Fibroblast of gingiva (primary cell): ENCODE measurements at regions not wholly inside any gene's neighbourhood (a gene's known extent, or its start where the extent isn't known, plus 50 kb on each side); places are given as distances from the start of the nearest gene placed in this dataset.
"Not testable (repeated sequence)": the region's sequence is repeated elsewhere in the genome, so short reads cannot be mapped to it uniquely, and the experiment has no call there.

Experiments used
- DNase-seq: peaks from one replicate; pipeline ENCODE4 v3.0.0-alpha.2; 2011; ENCODE audit warnings: low read depth

DNA sequence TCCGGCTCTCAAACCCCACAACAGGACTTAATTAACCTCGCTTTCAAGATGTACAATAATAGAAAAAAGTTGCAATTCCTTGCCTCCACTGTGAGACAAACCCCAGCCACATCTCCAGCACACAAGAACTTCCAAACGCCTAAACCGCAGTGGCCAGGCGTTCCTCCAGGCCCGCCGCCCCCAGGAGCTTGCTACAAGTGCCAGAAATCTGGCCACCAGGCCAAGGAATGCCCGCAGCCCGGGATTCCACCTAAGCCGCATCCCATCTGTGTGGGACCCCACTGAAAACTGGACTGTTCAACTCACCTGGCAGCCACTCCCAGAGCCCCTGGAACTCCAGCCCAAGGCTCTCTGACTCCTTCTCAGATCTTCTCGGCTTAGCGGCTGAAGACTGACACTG is 262.5 kb downstream of the SMARCA2 start:
- not testable (repeated sequence) for DNase-seq

DNA sequence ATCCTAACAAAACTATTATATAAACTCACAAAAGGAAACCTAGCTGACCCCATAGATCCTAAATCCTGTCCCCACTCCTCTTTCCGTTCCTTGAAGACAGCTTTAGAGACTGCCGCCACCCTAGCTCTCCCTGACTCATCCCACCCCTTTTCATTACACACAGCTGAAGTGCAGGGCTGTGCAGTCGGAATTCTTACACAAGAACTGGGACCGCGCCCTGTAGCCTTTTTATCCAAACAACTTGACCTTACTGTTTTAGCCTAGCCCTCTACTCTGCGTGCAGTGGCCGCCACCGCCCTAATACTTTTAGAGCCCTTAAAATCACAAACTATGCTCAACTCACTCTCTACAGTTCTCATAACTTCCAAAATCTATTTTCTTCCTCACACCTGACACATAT is 264.0 kb downstream of the SMARCA2 start:
- not testable (repeated sequence) for DNase-seq

DNA sequence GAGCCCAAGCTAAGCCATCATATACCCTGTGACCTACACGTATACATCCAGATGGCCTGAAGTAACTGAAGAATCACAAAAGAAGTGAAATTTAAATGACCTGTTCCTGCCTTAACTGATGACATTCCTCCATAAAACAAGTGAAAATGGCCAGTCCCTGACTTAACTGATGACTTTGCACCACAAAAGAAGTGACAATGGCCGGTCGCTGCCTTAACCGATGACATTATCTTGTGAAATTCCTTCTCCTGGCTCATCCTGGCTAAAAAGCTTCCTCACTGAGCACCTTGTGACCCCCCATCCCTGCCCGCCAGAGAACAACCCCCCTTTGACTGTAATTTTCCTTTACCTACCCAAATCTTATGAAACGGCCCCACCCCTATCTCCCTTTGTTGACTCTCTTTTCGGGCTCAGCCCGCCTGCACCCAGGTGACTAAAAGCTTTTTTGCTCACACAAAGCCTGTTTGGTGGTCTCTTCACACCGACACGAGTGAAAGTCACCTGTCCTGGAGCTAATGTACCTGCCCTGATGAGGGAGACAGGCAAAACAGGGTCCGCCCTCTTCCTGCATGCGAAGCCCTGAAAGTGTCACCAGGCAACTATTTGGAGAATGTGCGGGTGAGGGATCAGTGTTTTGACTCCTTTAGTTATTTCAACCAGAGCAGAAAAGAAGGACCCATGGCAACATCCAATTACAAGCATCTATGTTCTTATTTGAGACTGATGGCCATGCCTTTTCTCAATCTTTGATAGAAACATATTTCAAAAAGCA is 266.1 kb downstream of the SMARCA2 start:
- DNase-seq = no peak

DNA sequence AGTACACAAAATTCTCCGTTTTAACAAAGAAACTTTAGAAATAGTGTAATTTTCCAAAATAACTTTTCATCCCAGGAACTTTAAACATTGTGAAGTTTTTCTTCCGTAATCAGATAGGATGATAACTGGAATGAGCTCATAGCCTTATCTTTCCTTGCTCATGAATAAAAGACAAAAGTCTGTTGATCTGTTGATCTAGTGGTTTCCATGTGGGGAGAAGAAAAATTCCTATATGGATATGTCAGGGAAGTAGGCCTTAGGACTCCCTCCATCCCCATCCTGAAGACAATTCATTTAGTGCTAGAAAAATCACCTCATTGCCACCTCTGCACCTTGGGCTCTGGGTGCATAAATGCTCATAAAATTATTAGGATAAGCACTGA is 266.6 kb downstream of the SMARCA2 start:
- DNase-seq = no peak

DNA sequence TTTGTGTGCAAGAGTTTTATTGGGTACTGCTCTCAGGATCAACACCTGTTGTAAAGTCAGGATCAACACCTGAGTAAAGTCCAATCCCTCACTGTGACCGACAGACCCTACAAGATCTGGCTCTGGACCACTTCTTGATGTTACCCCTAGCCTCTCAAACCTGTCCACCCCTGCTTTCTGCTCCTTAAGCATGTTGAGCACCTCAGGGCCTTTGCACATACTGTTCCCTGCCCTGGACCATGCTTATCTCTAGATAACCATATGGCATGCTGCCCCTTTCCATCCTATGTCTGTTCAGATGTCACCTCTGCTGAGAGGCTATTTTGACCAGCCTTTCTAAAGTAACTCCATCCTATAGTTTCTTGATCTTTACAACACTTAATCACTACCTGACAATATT is 269.6 kb downstream of the SMARCA2 start:
- no peak for DNase-seq

DNA sequence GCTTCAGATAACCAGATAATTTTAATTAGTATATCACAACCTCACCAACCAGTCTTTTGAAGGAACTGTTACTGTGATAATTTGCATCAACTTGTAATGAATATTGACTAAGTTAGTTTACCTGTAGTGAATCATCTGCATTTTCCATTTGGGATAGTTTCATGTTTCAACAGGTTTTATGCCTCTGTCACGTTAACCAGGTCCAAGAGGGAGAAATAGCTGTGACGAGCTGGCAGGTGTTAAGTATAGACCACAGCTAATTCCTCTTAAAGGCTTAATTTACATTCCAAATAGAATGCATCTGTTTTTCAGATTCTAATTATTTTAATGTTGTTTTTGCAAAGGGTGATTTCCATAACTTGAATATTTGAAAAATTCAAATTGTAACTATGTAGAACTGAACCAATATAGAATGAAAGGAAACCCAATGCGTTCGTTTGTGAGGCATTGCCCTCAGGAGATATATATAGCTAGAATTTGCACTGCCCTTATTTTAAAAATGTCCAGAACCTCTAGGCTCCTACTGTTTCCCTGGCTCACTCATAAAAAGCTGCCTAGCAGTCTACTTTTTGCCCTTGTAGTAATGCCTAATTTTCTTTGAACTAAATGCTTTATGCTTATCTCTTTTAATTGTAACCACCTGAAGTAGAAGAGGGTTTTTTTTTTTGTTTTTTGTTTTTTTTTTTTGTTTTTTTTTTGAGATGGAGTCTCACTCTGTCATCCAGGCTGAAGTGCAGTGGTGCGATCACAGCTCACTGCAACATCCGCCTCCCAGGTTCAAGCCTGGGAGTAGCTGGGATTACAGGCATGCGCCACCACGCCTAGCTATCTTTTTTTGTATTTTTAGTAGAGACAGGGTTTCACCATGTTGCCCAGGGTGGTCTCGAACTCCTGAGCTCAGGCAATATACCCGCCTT is 270.5 kb downstream of the SMARCA2 start:
- no peak for DNase-seq

DNA sequence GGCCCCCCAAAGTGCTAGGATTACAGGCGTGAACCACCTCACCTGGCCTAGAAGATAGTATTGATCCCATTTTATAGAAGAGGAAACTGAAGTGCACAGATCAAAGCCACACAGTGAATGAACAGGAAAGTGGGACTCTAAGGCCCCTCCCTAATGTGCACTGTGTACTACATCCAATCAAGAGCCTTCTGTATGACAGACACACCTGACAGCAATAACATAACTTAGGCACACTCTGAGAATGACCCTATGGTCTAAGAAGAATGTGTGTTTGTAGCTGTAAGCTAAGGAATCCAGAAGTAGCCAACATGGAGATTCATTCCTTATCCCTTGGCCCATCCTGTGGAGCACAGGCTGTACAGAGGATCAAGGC is 271.2 kb downstream of the SMARCA2 start:
- no peak for DNase-seq

DNA sequence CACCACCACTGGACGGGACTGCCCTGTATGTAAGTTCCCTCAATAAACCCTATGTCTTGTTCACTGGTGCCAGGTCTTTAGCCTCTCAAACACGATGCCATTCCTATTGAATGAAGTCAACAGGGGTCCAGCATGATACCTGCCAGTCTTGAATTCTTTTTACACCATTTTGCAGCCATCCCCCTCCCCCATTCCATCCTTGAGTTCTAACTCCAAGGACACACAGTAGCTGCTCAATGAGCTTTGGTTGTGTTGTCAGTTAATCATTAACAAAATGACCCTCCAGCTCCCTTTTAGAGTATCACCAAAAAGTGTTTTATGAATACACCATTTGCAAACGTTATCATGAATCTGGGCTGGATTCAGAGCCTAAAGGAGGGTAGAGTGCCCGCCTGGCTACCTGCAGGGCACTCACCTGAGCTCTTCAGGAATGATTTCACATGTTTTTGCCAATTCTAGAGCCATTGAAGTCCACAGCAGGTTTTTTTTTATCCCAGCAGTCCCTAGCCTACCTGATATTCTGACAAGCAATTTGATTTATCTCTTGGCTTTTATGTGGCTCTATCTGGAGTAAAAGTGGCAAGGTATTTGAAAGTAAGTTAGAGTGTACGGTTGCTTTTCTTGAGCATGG is 271.8 kb downstream of the SMARCA2 start:
- DNase-seq = no peak

DNA sequence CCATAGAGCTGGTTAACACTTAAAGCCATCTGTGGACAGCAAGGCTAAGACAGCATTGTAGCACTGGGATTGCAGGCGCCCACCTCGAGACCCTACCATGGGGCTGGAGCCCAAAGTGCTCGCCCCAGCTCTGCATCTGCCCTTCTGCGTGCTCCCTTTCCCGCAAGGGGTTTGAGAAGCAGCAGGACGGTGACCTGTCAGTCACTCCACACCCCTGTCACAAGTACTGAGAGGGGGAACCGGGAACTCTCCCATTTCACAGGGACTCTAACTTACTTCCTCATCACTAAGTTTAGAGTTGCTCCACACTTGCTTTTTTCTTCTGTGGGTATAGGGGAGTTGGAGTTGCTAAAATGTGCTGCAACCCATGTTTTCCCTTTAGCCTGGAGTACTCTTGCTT is 273.2 kb downstream of the SMARCA2 start:
- DNase-seq = no peak

DNA sequence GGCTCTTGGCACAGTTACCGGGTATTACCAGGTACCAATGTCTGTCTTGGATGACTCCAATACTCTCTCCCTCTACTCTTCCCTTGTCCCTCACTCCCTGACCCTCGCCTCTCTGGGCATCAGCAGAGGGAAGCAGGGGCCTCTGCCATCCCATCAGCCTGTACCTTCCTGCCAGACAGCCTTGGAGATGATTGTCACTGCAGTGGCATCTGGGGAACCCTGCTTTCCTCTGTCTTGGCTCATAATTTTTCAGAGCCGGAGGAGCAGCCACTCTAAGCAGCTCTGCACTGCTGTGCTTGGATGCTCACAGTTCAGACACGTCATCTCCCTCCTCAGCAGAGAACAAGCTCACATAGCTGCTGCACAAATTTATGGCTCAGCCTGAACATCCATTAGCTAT is 274.1 kb downstream of the SMARCA2 start:
- DNase-seq = no peak

DNA sequence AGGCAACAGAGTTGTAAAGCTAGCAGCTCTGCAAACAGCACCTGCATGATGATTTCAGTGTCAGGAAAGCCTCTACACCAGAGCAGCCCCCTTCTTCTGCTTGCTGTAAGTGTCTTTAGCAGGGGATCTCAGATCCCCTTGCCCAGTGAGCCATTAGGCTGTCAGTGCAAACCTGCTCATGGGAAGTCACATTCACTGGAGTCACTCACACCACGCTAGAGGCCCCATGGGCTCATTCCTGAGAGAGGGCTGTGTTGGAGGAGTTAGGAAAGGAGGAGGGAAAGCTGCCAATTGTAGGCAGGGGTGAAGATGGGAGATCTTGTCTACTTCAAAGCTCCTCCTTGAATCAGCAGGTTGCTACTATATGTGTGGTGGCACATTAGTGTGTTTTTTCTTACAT is 275.2 kb downstream of the SMARCA2 start:
- DNase-seq = no peak

DNA sequence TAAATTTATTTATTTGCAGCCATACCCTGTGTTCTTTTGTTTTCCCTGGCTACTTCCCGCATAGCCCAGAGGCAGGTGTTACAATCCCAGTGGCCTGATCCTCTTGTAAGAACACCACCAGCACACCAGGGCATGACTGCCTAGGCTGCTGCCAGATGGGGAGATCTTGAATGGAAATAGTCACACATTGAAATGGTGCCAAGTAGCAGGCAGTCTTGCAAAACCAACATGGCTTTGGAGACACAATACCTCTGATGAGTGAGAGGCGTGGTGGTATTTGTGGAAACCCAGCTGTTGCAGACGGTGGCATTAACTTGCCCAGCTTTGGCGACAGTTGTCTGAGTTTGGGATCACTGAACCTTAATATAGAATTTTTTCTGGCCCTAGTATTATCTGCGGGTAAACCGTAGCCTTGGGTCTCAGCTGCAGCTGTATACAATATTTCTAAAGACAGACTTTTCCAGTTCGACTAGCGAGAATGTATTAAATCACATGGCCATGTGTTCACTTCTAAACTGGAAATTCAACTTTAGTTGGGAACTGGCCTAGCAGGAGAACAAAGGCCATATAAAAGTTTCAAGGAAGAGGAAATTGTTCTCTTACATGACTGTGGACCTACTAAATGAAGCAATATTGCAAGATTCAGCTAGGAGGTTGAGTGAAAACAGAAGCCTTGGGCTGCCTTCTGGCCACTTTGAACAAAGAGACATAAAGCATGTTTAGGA is 277.0 kb downstream of the SMARCA2 start:
- peak; percentile 7 for DNase-seq

DNA sequence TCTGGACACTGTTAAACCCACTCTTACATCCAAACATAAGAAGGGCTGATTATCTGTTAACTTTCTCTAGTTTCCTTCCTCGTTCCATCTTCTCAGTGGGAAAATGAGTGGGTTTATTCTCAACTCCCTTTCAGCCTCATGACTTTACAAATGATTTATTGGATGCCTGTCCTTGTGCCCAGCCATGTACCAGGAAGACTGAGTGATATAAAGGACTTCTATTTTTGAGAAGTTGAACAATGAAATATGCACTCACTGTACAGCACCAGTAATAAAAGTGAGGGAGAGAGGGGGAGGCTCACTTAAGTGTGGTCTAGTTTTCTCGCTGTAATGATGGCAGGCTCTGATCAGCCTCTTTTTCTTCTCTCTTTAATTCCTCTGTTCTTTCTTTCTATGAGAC is 277.6 kb downstream of the SMARCA2 start:
- no peak for DNase-seq

DNA sequence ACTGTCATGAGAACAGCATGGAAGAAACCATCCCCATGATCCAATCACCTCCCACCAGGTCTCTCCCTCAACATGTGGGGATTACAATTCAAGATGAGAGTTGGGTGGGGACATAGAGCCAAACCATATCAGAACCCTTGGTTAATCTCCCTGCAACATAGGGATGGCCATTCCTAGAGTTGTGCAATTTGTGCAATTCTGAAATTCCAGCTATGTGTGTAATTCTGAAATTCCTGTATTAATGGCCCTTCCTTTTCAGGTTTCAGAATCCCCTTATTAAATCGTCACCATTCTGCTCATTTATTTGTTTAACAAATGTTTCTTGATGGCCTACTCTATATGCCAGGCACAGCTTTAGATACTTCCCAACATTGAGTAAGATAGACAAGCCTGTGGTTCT is 282.6 kb downstream of the SMARCA2 start:
- DNase-seq = no peak

DNA sequence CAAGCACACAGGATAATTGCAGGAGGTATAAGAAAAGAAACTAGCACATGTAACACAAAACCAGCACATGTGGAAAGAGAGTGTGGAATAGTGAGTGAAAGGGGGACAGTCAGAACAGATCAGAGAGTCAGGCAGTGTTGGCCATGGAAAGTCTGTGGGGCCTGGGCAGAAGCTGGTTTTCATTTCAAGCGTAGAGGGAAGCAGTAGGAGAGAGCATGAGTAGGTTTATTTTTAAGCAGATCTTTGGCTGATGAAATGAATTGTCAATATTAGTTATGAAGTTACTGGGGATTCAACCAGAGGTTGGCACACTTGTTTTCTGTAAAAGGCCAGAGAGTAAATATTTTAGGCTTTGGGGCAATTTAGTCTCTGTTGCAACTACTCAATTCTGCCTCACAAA is 283.1 kb downstream of the SMARCA2 start:
- DNase-seq = no peak

DNA sequence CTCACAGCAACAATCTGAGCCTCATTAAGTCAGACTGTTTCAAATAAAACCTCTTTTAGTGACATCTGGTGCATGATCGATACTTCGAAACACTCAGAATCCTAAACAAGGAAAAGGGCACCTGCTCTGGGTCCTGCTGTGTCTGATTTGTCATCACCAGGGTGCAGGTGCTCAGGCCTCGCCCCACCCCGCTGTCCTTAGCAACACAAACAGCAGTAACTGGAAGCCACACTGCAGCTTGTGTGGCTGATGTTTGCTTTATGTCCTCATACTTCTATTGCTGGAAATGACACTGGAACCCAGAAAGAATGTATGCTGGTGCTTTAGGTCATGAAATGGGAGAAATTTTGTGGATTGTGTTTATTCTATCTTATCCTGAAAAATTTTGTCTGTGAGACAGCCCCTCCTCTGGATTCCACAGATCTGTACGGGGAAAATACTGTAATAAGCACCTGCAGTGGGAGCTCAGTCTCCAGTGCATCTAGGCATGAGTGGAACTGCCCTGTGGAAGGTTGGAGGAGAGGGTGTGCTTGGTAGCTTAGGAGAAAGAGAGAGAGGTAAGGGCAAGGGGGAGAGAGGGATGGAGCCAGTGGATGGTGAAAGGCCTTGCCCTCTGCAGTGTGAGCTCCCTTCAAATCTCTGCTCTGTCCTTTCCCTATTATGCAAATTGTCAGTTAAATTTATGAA is 284.2 kb downstream of the SMARCA2 start:
- DNase-seq = no peak

DNA sequence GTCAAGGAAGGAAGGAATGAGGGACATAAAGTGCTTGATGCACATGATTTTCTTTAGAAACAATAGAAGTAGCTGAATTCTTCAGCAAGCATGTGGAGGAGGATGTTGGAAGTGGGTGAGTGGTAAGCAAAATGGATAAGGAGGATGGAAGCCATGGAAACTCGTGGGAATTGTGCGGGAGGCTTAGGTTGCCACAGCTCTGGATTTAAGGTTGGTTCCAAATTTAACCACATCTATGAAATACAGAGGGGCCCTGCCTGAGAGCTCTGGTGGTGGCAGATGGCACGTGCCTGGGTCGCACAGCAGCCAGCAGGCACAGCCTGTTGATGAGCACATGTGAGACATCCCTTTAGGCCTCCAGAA is 284.7 kb downstream of the SMARCA2 start:
- DNase-seq = no peak

DNA sequence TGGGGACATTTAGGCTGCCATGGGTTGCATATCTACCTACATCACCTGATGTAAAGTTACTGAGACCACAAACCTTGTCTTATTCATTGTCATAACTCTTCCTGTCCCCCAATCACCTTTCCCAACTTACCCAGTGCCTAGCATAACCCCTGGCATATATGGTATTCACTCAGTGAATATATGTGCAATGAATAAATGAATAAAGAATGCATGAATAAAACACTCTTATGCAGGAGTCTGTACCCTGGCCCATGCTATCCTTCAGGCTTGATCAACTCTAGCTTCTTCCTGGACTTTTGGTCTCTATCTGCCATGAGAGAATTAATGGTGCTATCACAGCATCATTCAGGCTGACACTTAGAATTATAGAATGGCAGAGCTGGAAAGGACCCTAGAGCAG is 285.2 kb downstream of the SMARCA2 start:
- DNase-seq = no peak

DNA sequence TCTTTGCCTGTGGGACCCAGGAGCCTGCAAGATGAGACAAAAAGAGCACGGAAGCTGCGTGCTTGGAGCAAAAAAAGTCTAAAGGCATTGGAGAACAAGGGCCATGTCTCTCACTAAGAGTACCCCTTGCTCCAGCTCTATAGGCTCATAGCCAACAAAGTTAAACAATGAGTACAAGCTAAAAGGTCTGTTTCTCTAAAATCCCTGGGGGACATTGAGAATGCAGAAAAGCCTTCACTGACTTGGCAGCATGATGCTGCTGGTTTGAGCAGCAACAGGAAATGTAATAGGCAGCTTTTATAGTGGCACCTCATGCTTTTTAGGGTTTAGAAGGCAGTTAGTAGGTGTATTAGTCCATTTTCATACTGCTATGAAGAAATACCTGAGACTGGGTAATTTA is 287.5 kb downstream of the SMARCA2 start:
- no peak for DNase-seq

DNA sequence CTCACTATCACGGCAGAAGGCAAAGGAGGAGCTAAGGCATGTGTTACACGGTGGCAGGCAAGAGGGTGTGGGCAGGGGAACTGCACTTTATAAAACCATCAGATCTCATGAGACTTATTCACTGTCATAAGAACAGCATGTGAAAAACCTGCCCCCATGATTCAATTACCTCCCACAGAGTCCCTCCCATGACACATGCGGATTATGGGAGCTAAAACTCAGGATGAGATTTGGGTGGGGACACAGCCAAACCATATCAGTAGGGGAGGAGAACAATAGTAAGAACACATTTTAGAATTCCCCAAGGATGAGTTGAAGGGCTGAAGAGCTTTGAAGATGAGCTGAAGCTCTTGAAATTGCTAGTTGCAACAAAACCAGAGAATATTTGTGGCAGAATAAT is 287.9 kb downstream of the SMARCA2 start:
- no peak for DNase-seq

DNA sequence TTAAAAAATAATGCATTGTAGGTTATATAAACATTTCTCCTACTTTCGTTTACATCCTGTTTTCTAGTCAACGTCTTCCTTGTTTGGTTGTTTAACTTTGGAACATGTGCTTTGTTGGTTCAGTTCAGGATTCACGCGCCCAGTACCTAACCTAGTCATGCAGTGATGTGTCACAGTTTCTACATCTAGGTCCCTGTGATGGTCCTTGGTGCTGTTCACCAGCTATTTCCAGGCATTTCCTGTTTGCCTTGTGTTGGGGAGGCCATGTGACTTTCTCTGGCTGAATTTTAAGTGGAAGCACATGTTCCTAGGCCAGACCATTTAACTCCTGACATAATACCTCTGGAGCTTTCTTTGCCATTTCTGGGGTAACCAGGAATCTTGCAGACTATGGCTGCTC is 292.3 kb downstream of the SMARCA2 start:
- peak; percentile 32 for DNase-seq

DNA sequence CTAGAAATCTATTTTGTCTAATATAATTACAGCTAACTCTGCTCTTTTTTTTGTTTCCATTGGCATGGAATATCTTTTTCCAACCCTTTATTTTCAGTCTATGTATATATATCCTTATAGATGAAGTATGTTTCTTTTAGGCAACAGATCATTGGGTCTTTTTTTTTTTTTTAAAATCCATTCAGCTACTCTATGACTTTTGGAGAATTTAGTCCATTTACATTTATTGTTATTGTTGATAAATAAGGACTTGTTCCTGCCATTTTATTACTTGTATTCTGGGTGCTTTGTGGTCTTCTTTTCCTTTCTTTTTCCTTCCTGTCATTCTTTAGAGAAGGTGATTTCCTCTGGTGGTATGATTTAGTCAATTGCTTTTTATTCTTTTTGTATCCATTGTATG is 296.8 kb downstream of the SMARCA2 start:
- no peak for DNase-seq
